ENCODE measurements at regions not wholly inside any gene's neighbourhood (a gene's known extent, or its start where the extent isn't known, plus 50 kb on each side); places are given as distances from the start of the nearest gene placed in this dataset.

GRCh38 chrX:55874807-55875206, 157.3 kb downstream of the RRAGB start:
- H3K4me2 ChIP-seq (ENCODE audit: insufficient read depth in 1 of 2, low read depth in 2 of 2, low read length in 2 of 2) = no peak overlapping the region
- H2AK5ac ChIP-seq (ENCODE audit: low read depth, low read length) = no peak overlapping the region
- no peak overlapping the region for H3K18ac ChIP-seq (ENCODE audit: extremely low read depth, low read length)
- no peak overlapping the region for H3K14ac ChIP-seq (ENCODE audit: insufficient read length)
- no peak overlapping the region for H3K9ac ChIP-seq (replicated peaks in 1 of 4; ENCODE audit: extremely low read depth in 1 of 4, low read depth in 3 of 4, low read length in 3 of 4)
- no peak overlapping the region for H2AFZ ChIP-seq (ENCODE audit: low read length)
- peaks cover 0 to 4% (median 0%) of the 10 kb centered on the region in 4 experiments; a peak in 1 of 7 replicates for H3K4me1 ChIP-seq (replicated peaks in 1 of 4; ENCODE audit: control insufficient read depth in 3 of 4, insufficient read depth in 4 of 4, low read length in 3 of 4)
- no peaks in the 10 kb centered on the region for H3K79me2 ChIP-seq (ENCODE audit: control insufficient read depth in 1 of 2, insufficient read depth in 2 of 2, low read length in 2 of 2)
- no peak overlapping the region for H2BK5ac ChIP-seq (ENCODE audit: low read depth, low read length)
- no peaks in the 10 kb centered on the region for H4K20me1 ChIP-seq (replicated peaks in 1 of 2; ENCODE audit: control insufficient read depth in 1 of 2, insufficient read depth in 2 of 2, low read length in 2 of 2)
- ChIA-PET POLR2A (ENCODE audit: partially characterized antibody) (interaction anchor here (0.6 kb wide), 1 partner anchor 10 kb away, joined by 3 read pairs; no protein-coding TSS in a partner anchor), CTCF (ENCODE audit: partially characterized antibody) (no interaction called here)
- no peak overlapping the region for H3K4ac ChIP-seq (replicated peaks; ENCODE audit: insufficient read length, low read depth, low read length)
- H3K56ac ChIP-seq (replicated peaks; ENCODE audit: insufficient read length, low read depth, low read length) = no peak overlapping the region
- no peak overlapping the region for H4K91ac ChIP-seq (replicated peaks; ENCODE audit: insufficient read length, low read length)
- no peak overlapping the region for H3K27ac ChIP-seq (ENCODE audit: low read depth, low read length)
- H2BK20ac ChIP-seq (ENCODE audit: low read length) = no peak overlapping the region
- H3K79me1 ChIP-seq (ENCODE audit: low read depth, low read length) = no peaks in the 10 kb centered on the region
- H3K4me3 ChIP-seq (ENCODE audit: extremely low read depth in 1 of 4, insufficient read depth in 2 of 4, low read depth in 3 of 4, low read length in 4 of 4) = no peak overlapping the region
- H3K23ac ChIP-seq (ENCODE audit: insufficient read length) = no peak overlapping the region
- no peak overlapping the region for H4K5ac ChIP-seq (ENCODE audit: insufficient read length, low read depth, low read length)
- H2BK120ac ChIP-seq (replicated peaks; ENCODE audit: low read depth, low read length) = no peak overlapping the region
- H3K9me3 ChIP-seq (ENCODE audit: insufficient read depth in 2 of 2, low read depth in 1 of 2, low read length in 1 of 2) = no peaks in the 10 kb centered on the region
- no peak overlapping the region for H2BK15ac ChIP-seq (ENCODE audit: low read length)
- FAIRE-seq = no peak
- H3K27me3 ChIP-seq (replicated peaks in 1 of 4; ENCODE audit: control insufficient read depth in 3 of 4, extremely low read depth in 1 of 4, insufficient read depth in 3 of 4, low read length in 3 of 4) = no peaks in the 10 kb centered on the region
- H4K8ac ChIP-seq (ENCODE audit: extremely low read depth, insufficient read depth, low read length) = no peak overlapping the region
- no peak overlapping the region for H2BK12ac ChIP-seq (ENCODE audit: low read depth, low read length)
- H3K23me2 ChIP-seq (ENCODE audit: low read depth, low read length) = no peaks in the 10 kb centered on the region
- H3K36me3 ChIP-seq (ENCODE audit: control insufficient read depth in 2 of 4, insufficient read depth in 4 of 4, low read length in 3 of 4) = no peaks in the 10 kb centered on the region
- no peak for DNase-seq (ENCODE audit: low read depth in 1 of 2, low spot score in 2 of 2)
- TF ChIP-seq USF2 (IDR thresholded peaks at IDR 0.05; ENCODE audit: low read length) (no peak), SIRT6 (IDR thresholded peaks at IDR 0.05; ENCODE audit: low read length) (no peak), RAD21 (IDR thresholded peaks at IDR 0.05 in 1 of 2, conservative IDR thresholded peaks at IDR 0.05 in 1 of 2; ENCODE audit: low read depth in 2 of 2, low read length in 2 of 2) (no peak), CREB1 (IDR thresholded peaks at IDR 0.05) (no peak), GABPA (IDR thresholded peaks at IDR 0.05; ENCODE audit: borderline replicate concordance, insufficient read depth, low read length) (no peak), POU5F1 (IDR thresholded peaks at IDR 0.05; ENCODE audit: low read depth, low read length) (no peak), ASH2L (IDR thresholded peaks at IDR 0.05; ENCODE audit: low read length) (no peak), KDM4A (IDR thresholded peaks at IDR 0.05; ENCODE audit: low read depth, low read length, severe bottlenecking) (no peak), TEAD4 (IDR thresholded peaks at IDR 0.05; ENCODE audit: low read depth, low read length) (no peak), HDAC2 (IDR thresholded peaks at IDR 0.05; ENCODE audit: borderline replicate concordance in 1 of 2, low read depth in 2 of 2, low read length in 2 of 2) (no peak), RFX5 (IDR thresholded peaks at IDR 0.05; ENCODE audit: borderline replicate concordance, low read depth, low read length) (no peak), ATF2 (IDR thresholded peaks at IDR 0.05; ENCODE audit: low read length) (no peak), CEBPB (IDR thresholded peaks at IDR 0.05; ENCODE audit: low read depth, low read length) (no peak)
